ENCODE measurements at regions not wholly inside any gene's neighbourhood (a gene's known extent, or its start where the extent isn't known, plus 50 kb on each side); places are given as distances from the start of the nearest gene placed in this dataset.
"Not testable (repeated sequence)": the region's sequence is repeated elsewhere in the genome, so short reads cannot be mapped to it uniquely, and the experiment has no call there.

GRCh38 chr3:14263317-14264005 lies 84.8 kb downstream of the LSM3 start:
- DNase-seq (ENCODE audit: low read depth in 2 of 2), result no peak
- H3K4me3 ChIP-seq (replicated peaks in 1 of 2; ENCODE audit: low read depth in 2 of 2, low read length in 2 of 2), result no peak overlapping the region
- no peak for TF ChIP-seq CTCF (IDR thresholded peaks at IDR 0.05; ENCODE audit: low read depth, low read length)

- TF ChIP-seq CTCF (IDR thresholded peaks at IDR 0.05; ENCODE audit: low read depth, low read length), result no peak
- H3K4me3 ChIP-seq (replicated peaks in 1 of 2; ENCODE audit: low read depth in 2 of 2, low read length in 2 of 2), result no peak overlapping the region
- DNase-seq (ENCODE audit: low read depth in 2 of 2), result peak; percentile 47 to 70
These were observed 86.8 kb downstream of the LSM3 start for GRCh38 chr3:14265246-14265962.

GRCh38 chr3:14266361-14266760 lies 87.7 kb downstream of the LSM3 start:
- H3K4me3 ChIP-seq (replicated peaks in 1 of 2; ENCODE audit: low read depth in 2 of 2, low read length in 2 of 2), result no peak overlapping the region
- no peak for TF ChIP-seq CTCF (IDR thresholded peaks at IDR 0.05; ENCODE audit: low read depth, low read length)
- DNase-seq (ENCODE audit: low read depth in 2 of 2), result peak; percentile 70 to 87

- TF ChIP-seq CTCF (IDR thresholded peaks at IDR 0.05; ENCODE audit: low read depth, low read length), result no peak
- no peak overlapping the region for H3K4me3 ChIP-seq (replicated peaks in 1 of 2; ENCODE audit: low read depth in 2 of 2, low read length in 2 of 2)
- no peak for DNase-seq (ENCODE audit: low read depth in 2 of 2)
These were observed 89.4 kb downstream of the LSM3 start for GRCh38 chr3:14267976-14268375.

GRCh38 chr3:14268897-14269296 lies 90.3 kb downstream of the LSM3 start:
- no peak overlapping the region for H3K4me3 ChIP-seq (replicated peaks in 1 of 2; ENCODE audit: low read depth in 2 of 2, low read length in 2 of 2)
- no peak for DNase-seq (ENCODE audit: low read depth in 2 of 2)
- TF ChIP-seq CTCF (IDR thresholded peaks at IDR 0.05; ENCODE audit: low read depth, low read length), result no peak

- not testable (repeated sequence) for H3K4me3 ChIP-seq (replicated peaks in 1 of 2; ENCODE audit: low read depth in 2 of 2, low read length in 2 of 2); DNase-seq (ENCODE audit: low read depth in 2 of 2)
These were observed 93.7 kb downstream of the LSM3 start for GRCh38 chr3:14272041-14272958.

- H3K4me3 ChIP-seq (replicated peaks in 1 of 2; ENCODE audit: low read depth in 2 of 2, low read length in 2 of 2); DNase-seq (ENCODE audit: low read depth in 2 of 2): not testable (repeated sequence)
These were observed 94.4 kb downstream of the LSM3 start for GRCh38 chr3:14272959-14273560.

Measured in cardiac fibroblast (primary cell).